ENCODE measurements at regions not wholly inside any gene's neighbourhood (a gene's known extent, or its start where the extent isn't known, plus 50 kb on each side); places are given as distances from the start of the nearest gene placed in this dataset.

DNA sequence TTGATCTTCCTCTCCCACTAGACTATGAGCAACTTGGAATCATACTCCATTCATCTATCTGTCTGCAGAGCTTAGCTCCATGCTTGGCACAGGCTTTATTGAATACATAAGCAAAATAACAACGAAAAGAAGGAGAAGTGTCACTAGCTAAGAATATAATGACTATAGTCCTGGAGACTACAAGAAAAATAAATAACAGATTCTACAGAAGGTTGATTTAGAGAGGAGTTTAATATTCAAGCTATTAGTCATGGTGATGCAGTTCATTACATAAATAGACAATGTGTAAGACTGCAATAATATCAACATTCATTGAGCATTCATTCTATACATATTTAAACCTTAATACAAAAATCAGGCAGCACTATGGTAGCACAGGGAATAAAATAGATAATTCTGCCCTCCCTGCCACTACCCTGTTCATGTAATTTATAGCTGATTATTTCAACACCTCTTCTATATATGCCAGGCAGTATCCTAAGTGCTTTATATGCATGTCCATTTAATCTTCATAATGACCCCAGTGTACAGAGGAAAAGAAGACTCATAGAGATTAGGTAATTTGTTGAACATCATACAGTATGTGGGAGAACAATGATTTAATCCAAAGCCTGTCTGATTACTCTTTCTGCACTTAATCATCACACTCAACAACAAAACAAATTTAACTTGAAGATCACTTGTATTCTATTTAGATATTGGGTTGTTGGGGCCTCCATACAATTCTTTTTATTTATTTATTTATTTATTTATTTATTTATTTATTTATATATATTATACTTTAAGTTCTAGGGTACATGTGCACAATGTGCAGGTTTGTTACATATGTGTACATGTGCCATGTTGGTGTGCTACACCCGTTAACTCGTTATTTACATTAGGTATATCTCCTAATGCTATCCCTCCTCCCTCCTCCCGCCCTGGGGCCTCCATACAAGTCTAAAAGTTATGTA, 165.3 kb downstream of the RNF152 start:
- DNase-seq (ENCODE audit: low spot score) = no peak

DNA sequence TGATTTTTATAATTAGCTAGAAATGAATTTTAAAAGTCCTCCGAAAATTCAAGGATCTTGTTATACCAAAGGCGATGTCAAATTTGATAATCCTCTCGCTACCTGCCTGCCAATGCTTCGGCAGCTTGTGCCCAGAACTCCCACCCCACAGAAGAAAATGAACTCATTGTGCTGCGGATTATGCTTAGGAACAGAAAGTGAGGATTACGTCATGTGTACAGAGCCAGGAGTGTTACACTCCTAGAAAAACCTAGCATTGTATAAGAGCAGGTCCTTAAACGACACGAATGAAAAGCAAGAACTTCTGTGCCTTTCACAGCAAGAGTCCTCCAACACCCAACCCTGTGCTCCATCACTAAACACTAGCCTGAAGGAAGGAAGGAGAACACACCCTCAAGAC, 168.3 kb downstream of the RNF152 start:
- no peak for DNase-seq (ENCODE audit: low spot score)

DNA sequence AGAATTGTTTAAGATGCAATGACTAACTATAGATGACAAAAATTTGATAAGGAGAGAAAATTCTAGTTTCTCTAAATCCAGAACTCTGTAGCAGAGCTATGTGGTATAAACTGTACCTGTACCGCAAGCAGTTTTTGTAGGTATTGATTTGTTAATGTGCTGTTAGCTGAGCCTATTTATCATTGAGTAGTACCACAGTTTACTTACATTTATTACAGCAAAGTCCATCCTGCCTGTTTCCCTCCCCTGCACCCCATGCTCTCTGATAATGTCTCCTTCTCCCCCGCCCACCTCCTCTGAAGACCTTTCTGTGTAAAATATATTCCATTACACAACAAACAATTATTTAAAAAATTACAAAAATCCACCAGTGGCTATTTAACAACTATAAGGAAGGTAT, 170.6 kb downstream of the RNF152 start:
- DNase-seq (ENCODE audit: low spot score) = no peak

DNA sequence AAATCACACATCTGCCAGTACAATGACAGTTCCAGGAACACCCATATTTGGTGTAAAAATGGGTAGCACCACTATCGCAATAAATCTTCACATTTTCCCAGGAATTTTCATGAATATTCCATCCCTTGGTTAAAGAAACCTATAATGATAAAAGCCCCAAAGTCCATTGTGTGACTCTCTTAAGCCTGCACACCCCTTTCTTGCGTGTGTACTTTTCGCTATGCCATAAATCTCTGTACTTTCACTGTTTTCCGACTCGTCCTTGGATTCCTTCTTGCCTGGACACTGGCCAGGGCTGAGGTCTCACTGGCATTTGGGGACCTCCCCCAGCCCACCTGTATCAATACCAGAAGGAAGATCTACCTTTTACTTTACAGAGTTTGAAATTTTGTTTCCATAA, 172.3 kb downstream of the RNF152 start:
- no peak for DNase-seq (ENCODE audit: low spot score)

DNA sequence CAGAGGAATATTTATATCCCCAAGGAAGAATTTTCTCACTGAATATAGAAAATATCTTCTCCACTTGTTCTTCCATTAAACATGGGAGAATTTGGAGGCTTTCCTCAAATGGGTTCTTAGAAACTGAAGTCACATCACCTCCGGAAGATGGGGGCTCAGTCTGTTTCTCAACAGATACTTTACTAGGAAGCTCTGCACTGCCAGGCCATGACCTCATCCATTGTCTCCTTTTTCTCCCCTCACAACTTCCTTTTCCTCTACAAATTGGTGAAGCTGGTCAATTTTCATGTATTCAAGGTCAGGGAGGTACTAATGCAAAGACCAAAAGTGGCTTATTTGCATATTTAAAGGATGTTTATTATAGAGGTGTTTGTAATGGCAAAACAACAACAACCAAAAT, 173.1 kb downstream of the RNF152 start:
- no peak for DNase-seq (ENCODE audit: low spot score)

DNA sequence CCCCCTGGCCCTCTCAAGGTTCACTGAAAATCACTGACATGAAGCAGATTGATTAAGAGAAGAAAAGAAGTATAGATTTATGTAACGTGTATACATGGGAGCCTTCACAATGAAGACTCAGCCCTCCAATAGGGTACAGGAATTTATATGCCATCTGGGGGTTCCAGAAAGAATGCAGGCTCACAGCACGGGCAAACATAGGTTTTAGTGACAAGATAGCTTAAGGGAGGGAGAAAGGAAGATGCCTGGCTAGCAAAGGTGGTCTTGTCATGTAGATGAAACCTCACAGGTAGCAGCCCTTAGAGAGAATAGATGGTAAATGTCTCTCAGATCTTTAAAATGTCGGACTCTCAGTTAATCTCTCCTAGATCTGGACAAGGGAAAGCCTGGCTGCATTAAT, 173.9 kb downstream of the RNF152 start:
- no peak for DNase-seq (ENCODE audit: low spot score)

DNA sequence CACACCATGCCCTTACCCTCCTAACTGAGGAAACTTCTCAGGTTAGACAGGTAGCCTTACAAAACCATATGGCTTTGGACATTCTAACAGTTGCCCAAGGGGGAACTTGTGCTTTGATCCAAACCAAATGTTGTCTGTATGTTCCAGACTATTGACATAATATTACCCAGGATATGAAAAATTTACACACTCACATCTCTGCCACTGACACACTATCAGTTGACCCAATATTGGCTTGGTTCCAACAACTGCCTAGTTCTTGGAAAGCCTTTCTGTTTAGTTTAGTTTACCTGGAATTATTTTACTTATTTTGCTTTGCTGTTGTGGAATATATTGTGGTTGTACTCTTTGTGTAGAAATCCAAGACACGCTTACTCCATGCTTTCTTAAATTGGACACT, 178.4 kb downstream of the RNF152 start:
- no peak for DNase-seq (ENCODE audit: low spot score)

DNA sequence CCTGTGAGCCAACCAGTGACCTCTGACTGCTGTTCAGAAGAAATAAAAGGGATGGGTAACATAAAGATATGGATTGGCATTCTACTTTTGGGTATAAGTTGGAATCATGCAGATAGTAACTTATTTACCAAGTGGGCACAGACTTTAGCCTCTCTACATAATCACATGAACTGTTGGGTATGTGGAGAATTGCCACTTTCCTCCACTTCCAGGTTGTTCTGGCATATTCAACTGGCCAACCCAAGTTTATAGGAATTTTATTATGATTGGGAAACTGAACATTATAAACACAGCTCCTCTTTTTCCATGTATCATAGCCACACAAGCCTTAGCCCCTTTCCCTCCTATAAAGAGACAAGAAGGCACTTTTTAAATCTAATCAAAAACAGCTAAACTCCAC, 179.3 kb downstream of the RNF152 start:
- DNase-seq (ENCODE audit: low spot score) = no peak

DNA sequence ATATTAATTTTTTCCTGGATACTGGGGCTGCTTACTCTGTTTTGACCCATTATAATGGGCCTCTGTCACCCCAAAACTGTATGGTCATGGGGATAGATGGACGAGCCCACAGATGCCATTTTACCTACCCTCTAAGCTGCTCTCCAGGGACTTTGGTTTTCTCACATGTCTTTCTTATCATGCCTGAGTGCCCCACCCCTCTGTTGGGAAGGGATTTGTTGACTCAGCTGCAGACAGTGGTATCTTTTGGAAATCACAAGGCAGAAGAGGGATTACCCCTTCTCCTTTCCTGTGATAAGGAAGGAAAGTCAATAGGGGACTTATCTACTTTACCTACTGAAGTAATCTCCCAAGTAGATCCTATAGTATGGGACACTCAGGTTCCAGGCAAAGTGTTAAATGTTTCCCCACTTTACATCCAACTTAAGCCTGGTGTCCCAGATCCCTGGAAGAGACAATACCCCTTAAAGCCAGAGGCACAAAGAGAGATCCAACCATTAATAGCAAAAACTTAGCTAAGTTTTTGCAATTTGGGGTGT, 182.7 kb downstream of the RNF152 start:
- no peak for DNase-seq (ENCODE audit: low spot score)

DNA sequence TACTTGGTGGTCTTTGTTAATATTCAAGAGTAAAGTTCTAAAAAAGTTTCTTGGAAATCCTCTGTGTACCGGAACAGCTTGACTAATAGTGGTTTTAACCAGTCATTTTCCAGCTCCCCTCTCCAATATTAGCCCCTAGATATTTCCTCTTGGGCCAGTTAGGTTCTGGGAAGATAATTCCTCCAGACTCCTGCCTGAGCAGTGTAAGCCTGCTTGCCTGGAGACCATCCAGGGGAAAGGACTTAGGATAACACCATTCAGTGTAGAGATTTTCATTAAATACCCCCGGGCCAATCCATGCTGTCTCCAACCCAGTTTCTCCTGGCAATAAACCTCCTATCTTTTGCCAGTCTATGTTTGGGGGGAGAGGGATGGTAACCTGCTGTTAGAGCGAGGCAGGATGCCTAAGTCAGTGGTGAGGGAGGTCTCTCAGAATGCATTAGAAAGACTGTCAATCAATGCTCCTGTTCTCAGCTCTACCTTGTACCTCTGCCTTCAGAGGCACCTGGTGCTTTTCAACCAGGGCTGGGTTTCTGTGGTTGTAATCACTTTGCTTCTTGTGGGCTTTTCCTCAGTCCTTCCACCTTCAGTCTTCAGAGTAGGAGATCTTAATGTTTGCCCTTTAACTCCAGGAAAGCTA, 186.4 kb downstream of the RNF152 start:
- DNase-seq (ENCODE audit: low spot score) = no peak

DNA sequence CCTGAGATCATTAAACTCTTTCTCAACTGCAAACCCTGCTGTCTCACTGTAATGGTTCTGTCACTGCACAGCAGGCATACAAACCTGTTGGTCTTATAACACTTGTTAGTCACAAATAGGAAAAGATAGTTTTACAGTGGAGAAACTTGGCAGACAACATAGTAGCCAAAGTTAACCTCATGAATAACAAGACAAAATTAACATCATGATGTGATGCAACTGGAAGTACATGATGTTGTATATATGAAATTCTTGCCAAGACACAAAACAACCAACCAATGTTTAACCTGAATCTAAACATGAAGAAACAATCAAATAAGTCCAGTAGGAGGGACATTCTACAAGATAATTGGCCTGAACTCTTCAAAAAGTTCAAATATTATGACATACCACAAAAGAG, 189.3 kb downstream of the RNF152 start:
- DNase-seq (ENCODE audit: low spot score) = peak; percentile 17

DNA sequence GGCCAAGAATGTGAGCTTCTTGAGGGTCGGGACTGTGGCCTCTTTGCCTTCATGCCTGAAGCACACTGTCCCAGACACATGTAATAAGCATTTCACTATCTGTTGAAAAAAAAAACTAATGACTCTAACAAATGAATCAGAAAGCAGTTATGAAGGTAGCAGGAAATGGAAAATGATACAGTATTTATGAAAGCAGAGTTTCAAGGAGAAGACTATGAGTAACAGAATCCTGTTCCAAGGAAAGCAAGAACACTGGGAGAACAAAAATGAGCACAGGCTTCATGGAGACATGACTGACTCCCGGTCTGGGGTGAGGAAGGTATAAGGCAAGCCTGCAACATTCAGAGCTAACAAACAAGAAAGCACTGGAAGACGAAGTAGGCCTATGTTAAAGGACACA, 190.8 kb downstream of the RNF152 start:
- peak; percentile 62 for DNase-seq (ENCODE audit: low spot score)

DNA sequence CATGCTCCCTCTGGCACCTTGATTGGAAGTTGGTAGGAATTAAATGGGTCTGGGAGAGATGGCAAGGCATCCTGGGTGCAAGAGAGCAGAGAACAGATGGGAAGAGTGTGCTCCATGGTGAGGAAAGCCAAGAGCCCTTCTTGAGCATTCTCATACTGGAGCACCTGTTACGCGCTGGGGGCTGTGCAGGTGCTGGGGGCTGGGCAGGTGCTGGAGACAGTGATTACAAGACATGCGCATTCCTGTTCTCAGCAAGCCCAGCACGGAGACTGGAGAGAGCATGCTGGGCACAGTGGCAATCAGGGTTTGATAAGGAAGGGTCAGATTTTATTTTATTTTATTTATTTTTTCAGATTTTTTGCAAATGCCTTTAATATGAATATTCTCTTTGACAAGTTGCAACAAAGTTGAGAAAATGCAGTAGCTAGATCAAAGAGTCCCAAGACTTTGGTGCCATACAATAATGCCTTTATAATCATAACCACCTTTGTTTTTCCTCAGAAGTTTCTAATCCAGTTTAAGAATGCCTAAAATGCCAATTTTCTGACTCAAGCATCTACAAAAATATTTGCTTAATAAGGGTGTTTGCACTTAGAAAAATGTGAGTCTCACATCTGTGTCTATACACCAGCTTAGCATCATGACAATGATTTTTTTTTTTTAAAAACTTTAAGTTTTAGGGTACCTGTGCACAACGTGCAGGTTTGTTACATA, 193.3 kb downstream of the RNF152 start:
- no peak for DNase-seq (ENCODE audit: low spot score)

DNA sequence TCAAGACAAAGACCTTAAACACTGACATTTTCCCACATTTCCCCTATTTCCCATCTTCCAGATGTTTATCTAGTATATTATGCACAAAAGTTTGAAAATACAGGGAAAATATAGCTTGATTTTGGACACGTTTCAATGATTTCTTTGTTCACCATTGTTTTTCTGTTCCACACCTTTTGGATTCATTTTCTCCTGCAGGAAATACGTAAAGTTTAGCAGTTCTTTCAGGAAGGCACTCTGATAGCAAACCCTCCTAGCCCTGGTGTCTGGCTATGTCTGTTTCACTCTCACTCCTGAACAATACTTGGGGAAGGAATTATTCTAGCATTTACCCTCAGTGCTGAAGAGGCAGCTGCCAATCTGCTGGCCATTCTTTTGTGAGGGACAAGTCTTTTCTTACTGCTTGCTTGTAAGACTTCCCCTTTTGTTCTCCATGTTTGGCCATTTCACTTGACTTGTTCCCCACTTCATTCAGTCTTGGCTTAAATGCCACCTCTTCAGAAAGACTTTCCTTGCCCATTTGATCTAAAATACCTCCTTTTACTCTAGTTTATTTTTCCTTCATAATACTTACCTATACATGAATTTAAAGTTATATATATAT, 195.4 kb downstream of the RNF152 start:
- DNase-seq (ENCODE audit: low spot score) = no peak

DNA sequence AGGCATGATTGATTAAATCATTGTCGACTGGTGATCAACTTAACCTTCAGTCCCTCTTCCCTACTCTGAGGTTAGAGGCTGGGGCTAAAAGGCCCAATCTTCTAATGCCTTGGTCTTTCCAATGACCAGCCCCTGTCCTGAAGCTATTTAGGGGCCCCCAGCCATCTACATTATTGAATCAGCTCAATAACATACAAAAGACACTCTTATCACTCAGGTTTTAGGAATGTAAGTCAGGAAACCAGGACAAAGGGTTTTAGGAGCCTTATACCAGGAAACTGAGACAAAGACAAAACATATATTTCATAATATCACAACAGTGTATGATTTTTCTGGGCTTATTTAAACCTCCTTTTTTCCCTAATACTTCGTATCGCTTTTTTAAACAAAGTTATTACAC, 198.6 kb downstream of the RNF152 start:
- DNase-seq (ENCODE audit: low spot score) = no peak

DNA sequence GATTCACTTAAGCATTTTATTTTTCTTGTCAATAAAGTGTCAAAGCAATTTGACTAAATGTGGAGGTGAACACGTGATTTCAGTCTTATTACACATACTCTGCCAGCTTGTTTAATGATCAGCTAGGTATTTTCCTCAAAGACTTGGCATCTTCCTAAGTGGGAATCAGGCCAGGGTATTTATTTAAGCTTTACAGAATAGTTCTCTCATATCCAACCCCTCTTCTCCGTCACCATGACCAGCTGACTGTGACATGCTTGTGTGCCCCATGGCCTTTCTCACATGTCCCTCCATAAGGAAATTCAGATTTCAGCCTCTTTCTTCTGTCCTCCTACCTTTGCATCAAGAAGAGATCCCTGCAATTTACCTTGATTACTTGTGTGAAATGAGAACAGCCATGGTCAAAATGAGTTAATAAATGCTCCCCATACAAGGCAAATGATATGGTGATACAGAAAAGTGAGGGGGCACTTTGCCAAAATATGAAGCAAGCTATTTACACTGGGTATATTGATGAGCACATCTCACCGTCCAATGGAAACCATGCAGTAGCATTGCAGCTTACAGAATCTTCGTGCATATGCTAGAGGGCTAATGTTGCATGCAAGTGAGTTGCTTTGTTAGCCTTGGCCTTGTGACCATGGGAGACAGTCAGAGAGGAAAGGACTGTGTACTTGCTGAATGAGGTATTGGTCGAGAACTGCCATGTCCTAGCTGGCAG, 202.2 kb downstream of the RNF152 start:
- no peak for DNase-seq (ENCODE audit: low spot score)

DNA sequence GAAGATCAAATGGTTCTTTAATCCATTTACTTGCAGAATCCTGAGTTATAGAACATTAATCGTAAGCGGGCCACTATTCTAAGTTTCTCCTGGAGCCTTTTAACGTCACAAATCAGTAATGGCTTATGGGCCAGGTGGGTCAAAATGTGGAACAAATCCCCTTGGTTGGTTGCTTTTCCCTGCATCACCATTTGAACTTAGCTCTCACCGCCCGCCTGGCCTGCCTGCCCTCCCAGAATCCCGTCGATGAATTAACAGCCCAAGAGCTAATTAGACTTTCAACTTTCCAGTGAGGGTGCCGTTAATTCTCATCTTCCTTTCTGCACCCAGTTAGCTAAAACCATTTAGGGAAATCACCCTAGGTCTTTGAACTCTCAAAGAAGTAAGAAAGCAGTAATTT, 205.5 kb downstream of the RNF152 start:
- no peak for DNase-seq (ENCODE audit: low spot score)

DNA sequence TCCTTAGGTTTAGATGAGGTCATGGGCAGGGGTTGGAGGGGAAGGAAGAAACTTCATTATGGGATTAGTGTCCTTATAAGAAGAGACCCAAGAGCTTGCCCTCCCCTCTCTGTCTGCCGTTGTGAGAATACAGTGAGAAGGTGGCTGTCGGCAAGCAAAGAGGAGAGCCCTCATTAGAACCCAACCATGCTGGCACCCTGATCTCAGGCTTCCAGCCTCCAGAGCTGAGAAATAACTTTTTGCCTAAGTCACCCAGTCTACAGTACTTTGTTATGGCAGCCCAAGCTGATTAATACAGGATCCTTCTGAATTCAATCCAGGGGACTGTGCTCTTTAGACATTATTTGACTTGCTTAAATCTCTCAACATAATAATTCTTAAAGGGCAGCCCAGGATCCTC, 209.0 kb downstream of the RNF152 start:
- no peak for DNase-seq (ENCODE audit: low spot score)

DNA sequence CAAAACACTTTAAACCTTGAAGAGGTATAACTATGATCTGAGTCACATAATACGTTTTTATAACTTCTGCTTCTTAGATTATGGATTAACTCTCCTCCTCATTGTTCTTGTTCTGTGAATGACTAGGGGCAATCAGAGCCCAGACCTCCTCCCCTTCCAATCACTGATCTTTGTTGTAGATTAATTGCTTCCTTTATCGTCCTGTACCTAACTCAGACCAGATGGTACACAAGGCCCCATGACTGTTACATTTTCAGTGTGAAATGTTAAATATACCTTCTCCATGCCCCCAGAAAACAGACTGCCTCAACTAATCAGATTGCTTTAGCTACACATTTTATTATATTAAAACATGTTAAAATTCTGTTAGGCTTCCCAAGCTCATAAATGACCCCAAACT, 211.7 kb downstream of the RNF152 start:
- no peak for DNase-seq (ENCODE audit: low spot score)

DNA sequence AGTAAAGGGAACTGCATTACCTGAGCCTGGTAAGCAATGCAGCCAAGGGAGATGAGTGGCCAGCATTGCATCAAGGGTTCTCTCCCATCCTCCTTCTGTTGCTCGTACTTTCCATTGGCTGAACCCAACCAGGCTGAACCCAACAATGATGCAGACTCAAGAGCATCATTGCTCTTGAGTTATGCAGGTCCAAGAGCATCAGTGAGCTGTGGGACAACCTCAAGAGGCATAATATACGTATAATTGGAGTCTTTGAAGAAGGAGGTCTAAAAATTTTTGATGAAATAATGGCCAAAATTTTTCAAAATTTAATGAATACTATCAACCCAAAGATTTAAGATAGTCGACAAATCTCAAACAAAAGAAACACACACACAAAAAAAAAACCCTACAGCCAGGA, 213.0 kb downstream of the RNF152 start:
- no peak for DNase-seq (ENCODE audit: low spot score)

DNA sequence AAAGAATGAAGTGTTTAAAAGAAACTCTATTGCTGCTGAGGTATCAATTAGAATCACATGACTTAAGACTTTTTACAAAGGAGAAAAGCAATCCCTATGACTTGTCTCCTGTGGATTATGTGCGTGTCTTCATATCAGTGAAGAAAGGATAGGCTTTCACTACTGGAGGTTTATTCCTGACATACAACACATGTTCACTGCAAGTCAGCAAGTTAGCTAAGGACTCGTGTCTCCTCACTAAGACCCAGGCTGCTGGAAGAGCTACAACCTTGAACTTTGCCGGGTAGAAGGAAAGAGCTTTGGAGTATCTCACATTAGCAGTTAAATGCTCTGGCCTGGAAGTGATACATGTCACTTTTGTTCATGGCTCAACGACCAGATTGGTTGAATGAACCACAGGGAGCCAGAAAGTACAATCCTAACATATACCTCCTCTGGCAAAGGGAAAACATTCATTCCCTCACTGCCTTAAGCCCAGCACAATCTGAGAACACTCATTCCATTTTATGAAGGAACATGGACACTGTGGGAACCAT, 215.3 kb downstream of the RNF152 start:
- DNase-seq (ENCODE audit: low spot score) = no peak
